ENCODE measurements at regions not wholly inside any gene's neighbourhood (a gene's known extent, or its start where the extent isn't known, plus 50 kb on each side); places are given as distances from the start of the nearest gene placed in this dataset.

- TF ChIP-seq ESRRA (IDR thresholded peaks at IDR 0.05; ENCODE audit: borderline replicate concordance, low read depth), result peak; percentile 95
- no peak for TF ChIP-seq HNRNPK (IDR thresholded peaks at IDR 0.05; ENCODE audit: low read depth, low read length, poor library complexity, severe bottlenecking)
- no peak for TF ChIP-seq NONO (IDR thresholded peaks at IDR 0.05; ENCODE audit: low read depth in 2 of 2, low read length in 1 of 2)
- peak; percentile 33 to 77; a peak in 2 of 4 replicates for TF ChIP-seq ARNT (IDR thresholded peaks at IDR 0.05)
- TF ChIP-seq DDX20 (tag; IDR thresholded peaks at IDR 0.05; ENCODE audit: low read depth), result peak; percentile 65
- peak; percentile 77 for TF ChIP-seq CXXC5 (CRISPR knock-in tag; IDR thresholded peaks at IDR 0.05)
- no peak for TF ChIP-seq RBM15 (IDR thresholded peaks at IDR 0.05; ENCODE audit: insufficient read depth, low read length)
- TF ChIP-seq CHD4 (IDR thresholded peaks at IDR 0.05; ENCODE audit: insufficient read depth, insufficient replicate concordance, low read depth, low read length, poor library complexity, severe bottlenecking), result no peak
- no peak for TF ChIP-seq RBFOX2 (IDR thresholded peaks at IDR 0.05; ENCODE audit: low read depth, low read length)
- TF ChIP-seq, protein P1, sequence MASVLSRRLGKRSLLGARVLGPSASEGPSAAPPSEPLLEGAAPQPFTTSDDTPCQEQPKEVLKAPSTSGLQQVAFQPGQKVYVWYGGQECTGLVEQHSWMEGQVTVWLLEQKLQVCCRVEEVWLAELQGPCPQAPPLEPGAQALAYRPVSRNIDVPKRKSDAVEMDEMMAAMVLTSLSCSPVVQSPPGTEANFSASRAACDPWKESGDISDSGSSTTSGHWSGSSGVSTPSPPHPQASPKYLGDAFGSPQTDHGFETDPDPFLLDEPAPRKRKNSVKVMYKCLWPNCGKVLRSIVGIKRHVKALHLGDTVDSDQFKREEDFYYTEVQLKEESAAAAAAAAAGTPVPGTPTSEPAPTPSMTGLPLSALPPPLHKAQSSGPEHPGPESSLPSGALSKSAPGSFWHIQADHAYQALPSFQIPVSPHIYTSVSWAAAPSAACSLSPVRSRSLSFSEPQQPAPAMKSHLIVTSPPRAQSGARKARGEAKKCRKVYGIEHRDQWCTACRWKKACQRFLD (CRISPR knock-in tag; IDR thresholded peaks at IDR 0.05), result peak; percentile 89; the same call in 1 of the 2 replicates
- TF ChIP-seq NCOA2 (IDR thresholded peaks at IDR 0.05; ENCODE audit: partially characterized antibody in 2 of 2), result peak in 1 of 2 experiments; percentile 45
- TF ChIP-seq, protein P2, sequence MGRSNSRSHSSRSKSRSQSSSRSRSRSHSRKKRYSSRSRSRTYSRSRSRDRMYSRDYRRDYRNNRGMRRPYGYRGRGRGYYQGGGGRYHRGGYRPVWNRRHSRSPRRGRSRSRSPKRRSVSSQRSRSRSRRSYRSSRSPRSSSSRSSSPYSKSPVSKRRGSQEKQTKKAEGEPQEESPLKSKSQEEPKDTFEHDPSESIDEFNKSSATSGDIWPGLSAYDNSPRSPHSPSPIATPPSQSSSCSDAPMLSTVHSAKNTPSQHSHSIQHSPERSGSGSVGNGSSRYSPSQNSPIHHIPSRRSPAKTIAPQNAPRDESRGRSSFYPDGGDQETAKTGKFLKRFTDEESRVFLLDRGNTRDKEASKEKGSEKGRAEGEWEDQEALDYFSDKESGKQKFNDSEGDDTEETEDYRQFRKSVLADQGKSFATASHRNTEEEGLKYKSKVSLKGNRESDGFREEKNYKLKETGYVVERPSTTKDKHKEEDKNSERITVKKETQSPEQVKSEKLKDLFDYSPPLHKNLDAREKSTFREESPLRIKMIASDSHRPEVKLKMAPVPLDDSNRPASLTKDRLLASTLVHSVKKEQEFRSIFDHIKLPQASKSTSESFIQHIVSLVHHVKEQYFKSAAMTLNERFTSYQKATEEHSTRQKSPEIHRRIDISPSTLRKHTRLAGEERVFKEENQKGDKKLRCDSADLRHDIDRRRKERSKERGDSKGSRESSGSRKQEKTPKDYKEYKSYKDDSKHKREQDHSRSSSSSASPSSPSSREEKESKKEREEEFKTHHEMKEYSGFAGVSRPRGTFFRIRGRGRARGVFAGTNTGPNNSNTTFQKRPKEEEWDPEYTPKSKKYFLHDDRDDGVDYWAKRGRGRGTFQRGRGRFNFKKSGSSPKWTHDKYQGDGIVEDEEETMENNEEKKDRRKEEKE (IDR thresholded peaks at IDR 0.05; ENCODE audit: borderline replicate concordance in 1 of 2, control insufficient read depth in 1 of 2, low read depth in 2 of 2, low read length in 1 of 2), result no peak
- TF ChIP-seq PBX2 (CRISPR knock-in tag; IDR thresholded peaks at IDR 0.05; ENCODE audit: low read depth), result no peak
- peak; percentile 41; the same call in 1 of the 2 replicates for TF ChIP-seq PBX2 (tag; conservative IDR thresholded peaks at IDR 0.05; ENCODE audit: low read depth)
- TF ChIP-seq CEBPG (CRISPR knock-in tag; IDR thresholded peaks at IDR 0.05), result no peak
- no peak for TF ChIP-seq CEBPG (tag; conservative IDR thresholded peaks at IDR 0.05 in 1 of 2, IDR thresholded peaks at IDR 0.05 in 1 of 2)
- peak; percentile 67 for TF ChIP-seq SMARCC2 (IDR thresholded peaks at IDR 0.05; ENCODE audit: low read depth)
- TF ChIP-seq EGR1 (conservative IDR thresholded peaks at IDR 0.05), result peak; percentile 93
Measured at GRCh38 chr5:68423154-68423811, 207.7 kb downstream of the PIK3R1 start (continued).

Data from K562 (cell line).